PC-9 (cell line): ENCODE measurements at regions not wholly inside any gene's neighbourhood (a gene's known extent, or its start where the extent isn't known, plus 50 kb on each side); places are given as distances from the start of the nearest gene placed in this dataset.

Experiments used
- CTCF ChIP-seq: fragments of 200-600 bp; sonication (generic); conservative IDR thresholded peaks from 2 replicates; pipeline ENCODE4 v1.6.1; 2017; ENCODE audit warnings: mixed run types, antibody characterized with exemption, mild to moderate bottlenecking, moderate library complexity
- EZH2 ChIP-seq: fragments of 200-600 bp; sonication (generic); IDR thresholded peaks from 2 replicates; pipeline ENCODE4 v1.8.0; 2017; ENCODE audit warnings: antibody characterized with exemption, low read depth

GRCh38 chr6:121925024-121925423 is 474.4 kb upstream of the HSF2 start:
- TF ChIP-seq CTCF (no peak), EZH2 (no peak)
